Suppressor macrophage treated with lipopolysaccharide for 1 hour (primary cell): ENCODE measurements at regions not wholly inside any gene's neighbourhood (a gene's known extent, or its start where the extent isn't known, plus 50 kb on each side); places are given as distances from the start of the nearest gene placed in this dataset.
A peak's percentile ranks its signal among the peaks of the same experiment; 100 is the strongest.
"Not testable (repeated sequence)": the region's sequence is repeated elsewhere in the genome, so short reads cannot be mapped to it uniquely, and the experiment has no call there.

Experiments
- DNase-seq, 3 donors: peaks; one replicate each; pipeline ENCODE4 v3.0.0-alpha.2; 2020 to 2022

DNA sequence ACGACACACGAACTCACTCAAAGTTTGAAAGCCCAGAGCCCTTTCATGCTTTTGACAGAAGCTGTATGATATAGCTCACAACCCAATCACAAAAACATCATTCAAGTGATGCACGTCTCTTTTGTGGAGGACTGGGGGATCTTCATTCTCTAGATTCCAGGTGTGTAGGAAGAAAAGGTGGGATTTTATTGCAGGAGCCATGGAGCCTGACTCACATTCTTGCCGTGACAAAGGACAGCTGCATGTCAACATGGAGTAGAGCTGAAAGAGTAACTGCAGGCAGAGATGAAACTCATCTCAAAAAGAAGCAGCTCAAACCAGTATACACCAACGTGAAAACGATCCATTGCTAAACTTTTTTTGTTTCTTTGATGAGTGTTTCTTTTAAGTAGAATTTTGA, 50.9 kb upstream of the PDE1A start:
- no peak for DNase-seq

GRCh38 chr2:182481676-182482075, 54.8 kb upstream of the PDE1A start:
- no peak for DNase-seq

DNA sequence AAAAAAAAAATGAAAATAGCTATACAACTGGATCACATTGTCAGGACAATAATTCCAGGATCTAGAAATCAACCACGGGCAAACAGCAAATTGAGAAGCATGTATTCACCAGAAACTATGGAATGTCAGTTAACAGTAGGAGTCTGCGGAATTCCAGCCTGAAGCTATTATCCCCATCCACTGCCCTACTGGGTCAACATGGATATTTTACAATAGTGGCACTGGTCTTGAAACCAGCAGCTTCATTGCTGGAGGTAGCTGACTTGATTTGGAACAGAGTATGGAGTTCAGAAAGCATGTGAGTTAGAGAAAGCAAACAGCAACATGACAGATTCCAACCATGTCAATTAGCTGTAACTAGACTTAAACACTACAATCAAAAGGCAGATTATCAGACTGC, 55.7 kb upstream of the PDE1A start:
- DNase-seq = no peak

- DNase-seq = no peak
Observed at GRCh38 chr2:182496596-182496995, 69.8 kb upstream of the PDE1A start.

GRCh38 chr2:182499706-182500470, 73.1 kb upstream of the PDE1A start:
- DNase-seq = no peak

DNA sequence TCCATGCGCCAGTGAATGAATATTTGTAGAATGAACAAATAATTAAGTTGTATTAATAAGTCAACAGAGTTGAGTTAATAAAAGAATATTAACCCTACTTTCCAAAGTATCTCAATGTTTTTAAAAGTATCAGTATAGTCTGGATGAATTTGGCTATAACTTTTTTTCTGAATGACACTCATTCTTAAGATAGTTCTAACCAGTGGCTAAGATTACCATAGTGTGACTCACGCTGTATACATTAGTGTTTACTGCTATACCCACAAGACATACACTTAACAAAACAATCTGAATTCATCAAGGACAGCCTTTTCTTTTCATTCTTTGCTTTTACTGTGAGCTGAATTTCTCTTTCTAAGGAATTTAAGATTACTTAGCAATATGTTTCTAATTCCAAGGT, 77.0 kb upstream of the PDE1A start:
- DNase-seq = no peak

DNA sequence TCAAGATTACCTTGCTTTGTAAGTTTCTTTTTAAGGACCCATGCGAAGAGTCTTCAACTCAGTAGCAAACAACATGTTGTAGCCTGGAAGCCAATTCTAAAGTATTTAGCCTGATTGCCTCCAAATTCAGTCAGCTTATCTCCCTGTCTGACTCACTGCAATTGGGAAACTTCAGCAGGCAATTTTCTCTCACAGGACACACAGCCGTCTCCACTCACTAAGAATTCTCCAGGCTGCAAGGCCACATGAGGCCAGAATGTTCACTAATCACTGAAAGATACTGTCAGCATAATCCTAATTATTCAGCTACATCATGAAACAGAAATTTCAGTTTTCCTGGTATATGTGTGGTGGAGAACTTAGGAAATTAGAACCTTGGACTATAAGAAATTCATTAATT, 78.1 kb upstream of the PDE1A start:
- DNase-seq = no peak

DNA sequence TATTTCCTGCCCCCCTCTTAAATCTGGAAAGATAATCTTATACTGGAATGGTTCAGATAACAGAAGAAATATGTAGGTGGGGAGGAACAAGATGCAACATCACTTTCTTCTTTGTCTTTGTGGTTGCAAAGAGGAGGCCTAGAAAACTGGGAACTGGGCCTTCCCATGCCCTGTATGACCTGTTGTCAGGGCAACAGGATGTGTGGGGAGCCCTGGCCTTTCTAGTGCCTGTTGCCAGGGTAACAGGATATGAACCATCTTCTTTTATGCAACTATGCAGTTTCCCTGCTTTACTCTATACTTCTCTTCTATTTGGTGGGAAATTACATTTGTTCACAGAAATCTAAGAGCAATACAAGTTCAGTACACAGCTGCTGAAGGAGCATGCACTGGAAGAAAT, 79.8 kb upstream of the PDE1A start:
- DNase-seq = peak; percentile 38 to 39 (median 38)

DNA sequence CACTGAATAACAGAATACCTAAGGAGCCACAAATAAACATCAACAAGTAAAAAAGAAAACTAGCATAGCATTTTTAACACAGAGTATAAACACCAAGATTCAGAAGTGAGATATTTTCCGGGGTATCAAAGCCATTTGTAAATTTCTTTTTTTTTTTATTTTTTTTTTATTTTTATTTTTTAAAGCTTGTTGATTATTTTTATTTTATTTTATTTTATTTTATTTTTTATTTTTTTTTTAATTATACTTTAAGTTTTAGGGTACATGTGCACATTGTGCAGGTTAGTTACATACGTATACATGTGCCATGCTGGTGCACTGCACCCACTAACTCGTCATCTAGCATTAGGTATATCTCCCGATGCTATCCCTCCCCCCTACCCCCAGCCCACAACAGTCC, 81.7 kb upstream of the PDE1A start:
- DNase-seq = not testable (repeated sequence)

DNA sequence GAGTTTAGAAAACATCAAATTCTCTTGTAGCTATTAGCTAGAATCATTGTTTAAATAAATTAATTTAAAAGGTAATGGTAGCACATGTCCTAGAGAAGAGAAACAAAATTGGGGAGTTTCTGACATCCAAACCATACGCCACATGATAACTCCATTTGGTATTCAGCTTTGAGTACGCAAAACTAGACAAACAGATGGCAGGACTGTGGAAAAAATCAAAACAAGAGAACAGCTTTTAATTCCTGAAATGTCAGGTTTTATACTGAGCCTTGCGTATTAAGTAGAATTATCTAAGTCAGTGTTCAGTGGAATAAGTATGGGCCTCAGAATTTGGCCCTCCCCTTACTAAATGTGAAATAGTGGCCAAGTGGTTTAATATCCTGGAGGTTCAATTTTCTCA, 82.4 kb upstream of the PDE1A start:
- no peak for DNase-seq

DNA sequence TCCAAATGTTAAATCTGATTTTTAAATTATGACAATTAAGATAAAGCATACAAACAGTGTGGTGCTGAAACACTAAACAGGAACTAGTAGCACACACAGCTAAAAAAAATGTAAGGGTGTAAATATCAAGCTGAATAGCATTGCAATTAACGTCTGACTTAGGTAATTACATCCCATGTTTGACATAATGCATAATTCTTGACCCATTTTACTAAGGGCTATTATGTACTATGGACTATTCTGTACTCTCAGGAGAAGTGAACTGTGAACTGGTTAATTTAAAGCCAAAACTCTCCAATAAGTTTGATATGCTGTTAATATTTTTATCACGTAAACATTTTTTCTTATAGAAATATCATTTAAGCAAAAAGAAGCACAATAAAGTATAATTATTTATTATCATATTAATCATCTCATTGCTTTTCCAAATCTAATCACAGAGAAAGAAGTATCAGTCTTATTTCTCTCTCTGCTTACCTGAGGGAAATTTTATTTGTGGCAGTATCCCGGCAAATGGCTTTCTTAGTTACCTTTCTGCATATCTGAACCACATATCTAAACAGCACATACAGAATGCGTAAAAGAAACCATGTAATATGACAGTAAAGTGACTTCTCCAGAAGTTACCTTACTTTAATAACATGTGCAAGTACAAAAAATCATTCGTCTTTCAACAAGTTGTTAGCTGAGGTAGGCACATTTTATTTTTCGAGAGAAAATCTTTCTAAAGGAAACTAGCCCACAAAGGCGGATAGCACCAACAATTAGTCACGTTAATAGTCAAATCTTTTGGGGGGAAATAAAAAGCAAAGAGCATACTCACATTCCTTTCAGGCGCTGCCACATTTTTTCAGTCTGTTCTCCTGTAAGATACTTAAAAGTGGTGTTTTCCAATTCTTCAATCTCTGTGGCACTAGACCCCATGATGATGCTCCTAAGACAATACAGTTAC, 94.9 kb upstream of the PDE1A start:
- DNase-seq = no peak

GRCh38 chr2:182522405-182522896, 95.6 kb upstream of the PDE1A start:
- DNase-seq = no peak

GRCh38 chr2:182522972-182523473, 96.2 kb upstream of the PDE1A start:
- no peak for DNase-seq

- DNase-seq = no peak
Observed at GRCh38 chr2:182530636-182531035, 103.8 kb upstream of the PDE1A start.

DNA sequence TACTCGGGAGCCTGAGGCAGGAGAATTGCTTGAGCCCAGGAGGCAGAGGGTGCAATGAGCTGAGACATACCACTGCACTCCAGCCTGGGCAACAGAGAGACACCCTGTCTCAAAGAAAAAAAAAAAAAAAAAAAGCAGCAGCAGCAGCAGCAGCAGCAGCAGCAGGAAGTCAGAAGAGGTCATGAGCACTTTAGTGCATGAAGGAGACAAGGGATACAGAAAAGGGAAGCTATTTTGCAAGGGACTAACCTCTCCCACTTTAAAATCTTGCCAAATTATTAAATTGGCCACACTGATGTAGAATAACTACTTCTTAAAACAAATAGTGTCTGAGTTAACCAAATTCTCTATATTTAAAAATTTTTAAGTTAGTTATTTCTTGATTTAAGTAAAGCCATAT, 113.4 kb upstream of the PDE1A start:
- peak; percentile 36 to 59 (median 59) for DNase-seq

DNA sequence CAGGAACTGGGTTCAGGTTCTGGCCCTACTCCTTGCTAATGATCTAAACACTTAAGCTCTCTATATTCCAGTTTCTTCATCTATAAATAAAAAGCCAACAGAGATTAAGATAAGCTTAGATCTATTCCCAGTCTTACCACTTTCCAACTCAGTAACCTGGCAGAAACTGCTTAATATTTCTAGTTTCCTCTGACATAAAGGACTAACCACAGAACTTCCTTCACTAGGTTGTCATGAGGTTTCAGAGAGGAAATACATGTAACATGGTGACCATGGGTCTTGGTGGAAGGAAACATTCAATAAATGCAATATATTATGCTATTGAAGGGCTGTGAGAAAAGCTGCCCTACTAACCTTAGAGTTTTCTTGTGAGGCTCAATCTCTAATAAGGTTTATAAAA, 114.4 kb upstream of the PDE1A start:
- peak in 2 of 3 donors; percentile 35 to 38 for DNase-seq

DNA sequence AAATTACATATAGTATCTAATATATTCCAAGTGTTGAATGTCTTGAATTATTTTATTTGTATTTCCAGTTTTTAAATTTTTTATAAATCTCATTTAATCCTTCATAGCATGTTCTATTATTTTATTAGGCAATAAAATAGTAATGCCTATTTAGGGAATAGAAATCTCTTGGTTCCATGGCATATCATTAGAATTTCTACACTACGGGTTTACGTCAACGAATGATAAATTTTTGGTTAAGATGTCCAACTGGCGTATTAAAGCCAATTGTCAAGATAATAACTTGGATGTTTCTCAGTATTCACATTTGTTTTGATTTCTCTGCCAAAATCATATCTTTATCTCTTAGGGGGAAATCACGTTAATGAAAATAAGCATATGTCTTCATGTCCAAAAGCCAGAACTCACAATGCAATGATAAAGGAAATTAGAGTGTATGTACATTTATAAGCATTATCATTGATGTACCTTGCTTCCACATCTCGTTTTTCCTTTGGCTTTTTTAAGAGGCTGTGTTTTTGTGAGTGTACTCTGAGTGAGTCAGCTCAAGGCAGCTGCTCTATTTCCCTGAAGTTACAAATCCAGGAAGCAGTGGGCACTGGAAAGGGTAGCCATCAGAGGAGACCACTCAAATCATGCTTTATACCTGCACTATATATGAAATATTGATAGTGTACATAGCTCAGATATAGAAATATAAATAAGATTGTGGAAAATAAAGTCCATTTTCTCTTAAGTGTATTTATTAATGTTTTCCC, 115.8 kb upstream of the PDE1A start:
- no peak for DNase-seq

GRCh38 chr2:182543741-182544525, 117.1 kb upstream of the PDE1A start:
- DNase-seq = no peak

DNA sequence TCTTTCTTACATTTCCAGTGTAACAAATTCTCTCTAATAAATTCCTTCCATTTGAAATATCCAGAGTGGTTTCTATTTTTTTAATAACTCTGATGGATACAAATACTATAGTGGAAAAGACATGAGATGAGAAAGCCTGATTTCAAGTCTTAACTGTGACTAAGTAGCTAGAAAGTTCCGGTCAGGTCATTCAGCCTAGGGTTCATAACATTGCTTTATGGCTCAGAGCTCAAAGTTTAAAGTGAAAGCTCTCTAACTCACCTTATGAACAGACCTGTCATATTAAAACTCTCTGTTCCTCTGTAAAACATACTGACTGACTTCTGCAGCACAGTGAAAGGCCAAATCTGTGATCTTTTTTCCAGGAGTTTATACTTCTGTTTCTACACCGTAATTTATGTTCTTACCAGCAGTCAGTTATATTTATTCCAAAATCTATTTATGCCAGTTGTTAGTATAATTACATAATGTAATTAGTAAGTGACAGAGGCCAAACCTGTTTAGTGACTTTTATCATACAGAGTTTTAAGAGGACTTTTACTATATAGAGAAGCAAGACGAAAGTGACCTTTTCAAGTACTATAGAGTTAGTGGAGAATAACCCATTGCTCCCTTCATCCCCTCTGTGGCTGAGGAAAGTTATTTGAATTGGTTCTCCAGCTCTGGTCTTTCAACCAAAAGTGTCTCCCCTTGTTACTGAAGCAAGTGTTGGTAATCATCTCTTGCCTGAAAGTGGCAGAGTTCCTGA, 118.8 kb upstream of the PDE1A start:
- no peak for DNase-seq

DNA sequence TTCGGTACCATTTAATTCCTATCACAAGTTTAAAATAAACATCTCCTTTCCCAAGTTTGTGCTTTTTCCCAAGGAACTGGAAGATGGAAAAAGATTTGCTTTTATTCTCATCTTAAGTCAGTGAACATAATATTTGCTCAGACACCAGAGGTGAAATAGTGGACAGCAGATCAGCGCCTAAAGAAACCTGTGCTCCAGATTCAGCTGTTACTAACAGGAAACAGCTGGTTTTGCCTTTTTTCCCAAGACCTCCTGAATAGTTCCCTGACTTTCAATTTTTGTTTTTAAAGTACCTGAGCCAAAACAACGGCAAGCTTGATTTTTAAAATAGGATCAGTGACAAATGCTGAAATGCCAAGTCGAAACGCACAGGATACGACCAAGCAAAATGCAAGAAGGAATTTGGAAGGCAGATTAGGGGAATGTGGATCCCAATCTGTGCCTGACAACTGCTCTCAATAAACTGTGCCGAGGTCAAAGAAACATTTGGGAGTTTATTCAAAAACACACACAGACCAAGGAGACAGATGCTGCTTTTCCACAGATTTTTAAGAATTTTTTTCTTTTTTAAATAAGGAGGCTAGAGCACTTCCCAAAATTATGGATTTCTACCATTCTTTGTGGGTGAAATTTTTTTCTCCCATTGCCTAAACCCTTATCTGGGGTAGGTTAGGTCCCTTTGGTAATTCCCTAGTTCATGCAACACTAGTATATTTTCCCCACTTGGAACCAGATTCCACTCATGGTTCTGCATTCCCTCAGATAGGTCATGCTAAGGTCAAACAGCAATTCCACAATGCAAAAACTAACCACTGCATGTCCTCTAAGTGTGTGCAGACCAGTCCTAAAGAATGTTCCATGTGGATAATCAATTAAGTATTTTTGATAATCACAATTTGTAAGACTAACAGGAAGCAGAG, 121.5 kb upstream of the PDE1A start:
- DNase-seq = peak in 2 of 3 donors; percentile 6 to 20
